ENCODE measurements at regions not wholly inside any gene's neighbourhood (a gene's known extent, or its start where the extent isn't known, plus 50 kb on each side); places are given as distances from the start of the nearest gene placed in this dataset.

GRCh38 chr6:14309951-14310445 is 192.4 kb downstream of the CD83 start:
- TF ChIP-seq, protein P1, sequence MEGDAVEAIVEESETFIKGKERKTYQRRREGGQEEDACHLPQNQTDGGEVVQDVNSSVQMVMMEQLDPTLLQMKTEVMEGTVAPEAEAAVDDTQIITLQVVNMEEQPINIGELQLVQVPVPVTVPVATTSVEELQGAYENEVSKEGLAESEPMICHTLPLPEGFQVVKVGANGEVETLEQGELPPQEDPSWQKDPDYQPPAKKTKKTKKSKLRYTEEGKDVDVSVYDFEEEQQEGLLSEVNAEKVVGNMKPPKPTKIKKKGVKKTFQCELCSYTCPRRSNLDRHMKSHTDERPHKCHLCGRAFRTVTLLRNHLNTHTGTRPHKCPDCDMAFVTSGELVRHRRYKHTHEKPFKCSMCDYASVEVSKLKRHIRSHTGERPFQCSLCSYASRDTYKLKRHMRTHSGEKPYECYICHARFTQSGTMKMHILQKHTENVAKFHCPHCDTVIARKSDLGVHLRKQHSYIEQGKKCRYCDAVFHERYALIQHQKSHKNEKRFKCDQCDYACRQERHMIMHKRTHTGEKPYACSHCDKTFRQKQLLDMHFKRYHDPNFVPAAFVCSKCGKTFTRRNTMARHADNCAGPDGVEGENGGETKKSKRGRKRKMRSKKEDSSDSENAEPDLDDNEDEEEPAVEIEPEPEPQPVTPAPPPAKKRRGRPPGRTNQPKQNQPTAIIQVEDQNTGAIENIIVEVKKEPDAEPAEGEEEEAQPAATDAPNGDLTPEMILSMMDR (IDR thresholded peaks at IDR 0.05; ENCODE audit: low read length): no peak
- no peak for TF ChIP-seq EZH2 (optimal IDR thresholded peaks at IDR 0.05; ENCODE audit: low read depth, low read length)
- TF ChIP-seq EZH2phosphoT487 (IDR thresholded peaks at IDR 0.05; ENCODE audit: low read length): no peak

All from MM.1S (cell line).